Keratinocyte (primary cell): ENCODE measurements at regions not wholly inside any gene's neighbourhood (a gene's known extent, or its start where the extent isn't known, plus 50 kb on each side); places are given as distances from the start of the nearest gene placed in this dataset.

ENCODE experiments used
- DNase-seq: peaks from one replicate; pipeline ENCODE4 v3.0.0-alpha.2; 2011; ENCODE audit warnings: low read depth, missing footprints, low spot score
- FAIRE-seq: peaks from 2 replicates; lab custom pipeline; 2011; peaks lifted over from hg19 to GRCh38; lab: Jason Lieb, UNC
- H2AFZ ChIP-seq: 2 replicates; pipeline ENCODE4 v1.6.0; 2012; ENCODE audit warnings: low read length, control low read depth, inconsistent platforms; ENCODE audit not compliant: control insufficient read depth
- H3K27ac ChIP-seq: 2 replicates; pipeline ENCODE4 v1.5.1; 2011; ENCODE audit warnings: low read length; ENCODE audit not compliant: control insufficient read depth, insufficient read depth
- H3K27me3 ChIP-seq: 3 replicates; pipeline ENCODE4 v1.6.0; 2011; ENCODE audit warnings: low read length; ENCODE audit not compliant: control insufficient read depth, insufficient read depth; ENCODE audit errors: extremely low read depth
- H3K36me3 ChIP-seq, 2 experiments: 2 replicates in 1 of 2; 3 replicates in 1 of 2; pipeline ENCODE4 v1.5.1; 2011; ENCODE audit warnings: low read length in 2 of 2, mild to moderate bottlenecking in 1 of 2; ENCODE audit not compliant: control insufficient read depth in 2 of 2, insufficient read depth in 2 of 2; ENCODE audit errors: extremely low read depth in 1 of 2
- H3K4me1 ChIP-seq: 3 replicates; pipeline ENCODE4 v1.5.1; 2011; ENCODE audit warnings: low read length; ENCODE audit not compliant: control insufficient read depth, insufficient read depth; ENCODE audit errors: extremely low read depth
- H3K4me2 ChIP-seq: 3 replicates; pipeline ENCODE4 v1.6.0; 2011; ENCODE audit warnings: low read depth, low read length; ENCODE audit not compliant: control insufficient read depth, insufficient read depth; ENCODE audit errors: extremely low read depth
- H3K4me3 ChIP-seq, 3 experiments: fragments of 200-600 bp in 1 of 3; sonication (generic) in 1 of 3; 2 replicates in 2 of 3; 3 replicates in 1 of 3; pipeline ENCODE4 v1.5.1; 2011 to 2016; ENCODE audit warnings: low read length in 3 of 3, mild to moderate bottlenecking in 3 of 3, control low read depth in 2 of 3, inconsistent platforms in 1 of 3, low read depth in 1 of 3, mixed read lengths in 1 of 3, mixed run types in 1 of 3, moderate library complexity in 1 of 3; ENCODE audit not compliant: control insufficient read depth in 2 of 3, insufficient read depth in 2 of 3; ENCODE audit errors: extremely low read depth in 1 of 3
- H3K79me2 ChIP-seq: 2 replicates; pipeline ENCODE4 v1.6.0; 2012; ENCODE audit warnings: low read length; ENCODE audit not compliant: control insufficient read depth, insufficient read depth
- H3K9ac ChIP-seq: 3 replicates; pipeline ENCODE4 v1.6.0; 2011; ENCODE audit warnings: low read length; ENCODE audit not compliant: control insufficient read depth, insufficient read depth; ENCODE audit errors: extremely low read depth
- H3K9me1 ChIP-seq: 3 replicates; pipeline ENCODE4 v1.6.0; 2011; ENCODE audit warnings: low read length; ENCODE audit not compliant: control insufficient read depth, insufficient read depth; ENCODE audit errors: extremely low read depth
- H3K9me3 ChIP-seq: 2 replicates; pipeline ENCODE4 v1.5.1; 2012; ENCODE audit warnings: low read depth, low read length; ENCODE audit not compliant: control insufficient read depth
- H4K20me1 ChIP-seq: 3 replicates; pipeline ENCODE4 v1.6.0; 2011; ENCODE audit warnings: low read length; ENCODE audit not compliant: control insufficient read depth, insufficient read depth; ENCODE audit errors: extremely low read depth
- EZH2 ChIP-seq: IDR thresholded peaks from one replicate; pipeline ENCODE4 v1.6.1; 2012; ENCODE audit warnings: inconsistent platforms, mild to moderate bottlenecking, low read length, moderate library complexity
- dilution Hi-C: fragments of 300-500 bp; cut with MboI; formaldehyde crosslinking; loops from one replicate; pipeline ENCODE4 v1.7.0; 2020; ENCODE audit warnings: low sequenced_read_pairs; ENCODE audit not compliant: extremely low pct_ligation_motif_present
- TF ChIP-seq, protein P1 (sequence below), 3 experiments: IDR thresholded peaks in 1 of 3; conservative IDR thresholded peaks in 1 of 3; optimal IDR thresholded peaks in 1 of 3; 2 replicates in 2 of 3; 3 replicates in 1 of 3; pipeline versions ENCODE3 to v1.5.1; 2011; ENCODE audit warnings: low read length in 3 of 3, mild to moderate bottlenecking in 3 of 3, moderate library complexity in 2 of 3, control low read depth in 1 of 3, inconsistent platforms in 1 of 3; ENCODE audit not compliant: insufficient read depth in 2 of 3; ENCODE audit errors: extremely low read depth in 1 of 3

- Histone ChIP-seq H3K4me3 (no peak overlapping the region), H3K9me1 (no peaks in the 10 kb centered on the region), H3K9ac (no peak overlapping the region), H3K27ac (no peak overlapping the region), H3K4me2 (no peak overlapping the region), H2AFZ (no peak overlapping the region), H3K4me1 (no peaks in the 10 kb centered on the region), H3K9me3 (no peaks in the 10 kb centered on the region), H4K20me1 (no peaks in the 10 kb centered on the region), H3K79me2 (no peaks in the 10 kb centered on the region), H3K36me3 (no peaks in the 10 kb centered on the region), H3K27me3 (no peaks in the 10 kb centered on the region)
- TF ChIP-seq, protein P1, sequence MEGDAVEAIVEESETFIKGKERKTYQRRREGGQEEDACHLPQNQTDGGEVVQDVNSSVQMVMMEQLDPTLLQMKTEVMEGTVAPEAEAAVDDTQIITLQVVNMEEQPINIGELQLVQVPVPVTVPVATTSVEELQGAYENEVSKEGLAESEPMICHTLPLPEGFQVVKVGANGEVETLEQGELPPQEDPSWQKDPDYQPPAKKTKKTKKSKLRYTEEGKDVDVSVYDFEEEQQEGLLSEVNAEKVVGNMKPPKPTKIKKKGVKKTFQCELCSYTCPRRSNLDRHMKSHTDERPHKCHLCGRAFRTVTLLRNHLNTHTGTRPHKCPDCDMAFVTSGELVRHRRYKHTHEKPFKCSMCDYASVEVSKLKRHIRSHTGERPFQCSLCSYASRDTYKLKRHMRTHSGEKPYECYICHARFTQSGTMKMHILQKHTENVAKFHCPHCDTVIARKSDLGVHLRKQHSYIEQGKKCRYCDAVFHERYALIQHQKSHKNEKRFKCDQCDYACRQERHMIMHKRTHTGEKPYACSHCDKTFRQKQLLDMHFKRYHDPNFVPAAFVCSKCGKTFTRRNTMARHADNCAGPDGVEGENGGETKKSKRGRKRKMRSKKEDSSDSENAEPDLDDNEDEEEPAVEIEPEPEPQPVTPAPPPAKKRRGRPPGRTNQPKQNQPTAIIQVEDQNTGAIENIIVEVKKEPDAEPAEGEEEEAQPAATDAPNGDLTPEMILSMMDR (optimal IDR thresholded peaks at IDR 0.05 in 1 of 3, IDR thresholded peaks at IDR 0.05 in 1 of 3, conservative IDR thresholded peaks at IDR 0.05 in 1 of 3; ENCODE audit: extremely low read depth in 1 of 3, insufficient read depth in 2 of 3, low read length in 3 of 3) = no peak
- TF ChIP-seq EZH2 = no peak
- no peak for FAIRE-seq
- dilution Hi-C loops = no loop called here
- no peak for DNase-seq
Measured at GRCh38 chr16:16945207-16945606, 525.6 kb downstream of the XYLT1 start.

- H3K4me2 ChIP-seq = no peak overlapping the region
- no peaks in the 10 kb centered on the region for H3K9me3 ChIP-seq
- no peaks in the 10 kb centered on the region for H3K36me3 ChIP-seq
- H3K9ac ChIP-seq = no peak overlapping the region
- H3K4me3 ChIP-seq = no peak overlapping the region
- dilution Hi-C loops = no loop called here
- FAIRE-seq (no peak), DNase-seq (no peak)
- H3K79me2 ChIP-seq = no peaks in the 10 kb centered on the region
- TF ChIP-seq, protein P1 (optimal IDR thresholded peaks at IDR 0.05 in 1 of 3, IDR thresholded peaks at IDR 0.05 in 1 of 3, conservative IDR thresholded peaks at IDR 0.05 in 1 of 3; ENCODE audit: extremely low read depth in 1 of 3, insufficient read depth in 2 of 3, low read length in 3 of 3) = no peak
- no peaks in the 10 kb centered on the region for H3K9me1 ChIP-seq
- no peak overlapping the region for H2AFZ ChIP-seq
- H3K4me1 ChIP-seq = no peaks in the 10 kb centered on the region
- no peak overlapping the region for H3K27ac ChIP-seq
- H3K27me3 ChIP-seq = no peaks in the 10 kb centered on the region
- no peaks in the 10 kb centered on the region for H4K20me1 ChIP-seq
Measured at GRCh38 chr16:16956376-16956775, 514.4 kb downstream of the XYLT1 start.
